ENCODE measurements at regions not wholly inside any gene's neighbourhood (a gene's known extent, or its start where the extent isn't known, plus 50 kb on each side); places are given as distances from the start of the nearest gene placed in this dataset.

DNA sequence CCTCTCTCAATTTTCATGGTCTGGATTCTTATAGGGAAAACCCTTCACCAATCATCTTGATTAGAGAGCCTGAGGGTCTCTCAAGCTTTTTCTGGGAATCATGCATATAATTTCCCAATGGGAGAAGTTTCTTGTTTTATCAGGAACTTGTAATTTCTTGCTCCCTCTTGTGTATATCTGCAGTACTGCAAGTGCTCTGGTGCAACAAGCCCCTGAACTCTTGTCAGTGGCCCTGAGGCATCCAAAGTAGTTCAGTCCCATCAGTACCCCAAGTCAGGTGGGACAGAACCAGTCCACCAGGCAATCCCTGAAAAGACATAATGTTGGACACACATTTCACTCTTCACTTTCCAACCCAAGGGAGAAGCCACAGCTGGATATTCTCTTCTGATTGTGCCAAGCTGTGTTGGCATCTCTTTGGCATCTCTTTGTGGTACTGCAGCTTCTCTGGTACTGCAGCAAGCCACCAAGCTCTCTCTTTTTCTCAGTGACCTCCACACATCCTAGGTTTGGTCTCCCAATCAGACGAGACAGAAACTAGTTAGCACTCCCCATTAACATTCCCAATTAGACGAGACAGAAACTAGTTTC lies 214.5 kb downstream of the ZIC4 start:
- peak; percentile 85 for TF ChIP-seq CTCF (IDR thresholded peaks at IDR 0.05)
- no peak for TF ChIP-seq MAX (IDR thresholded peaks at IDR 0.05; ENCODE audit: low read depth)

Measured in SK-N-SH (cell line).